DMS53 treated with DMSO at 0.1 percent for 48 hours (cell line): ENCODE measurements at regions not wholly inside any gene's neighbourhood (a gene's known extent, or its start where the extent isn't known, plus 50 kb on each side); places are given as distances from the start of the nearest gene placed in this dataset.
"Not testable (repeated sequence)": the region's sequence is repeated elsewhere in the genome, so short reads cannot be mapped to it uniquely, and the experiment has no call there.

Source experiments
- DNase-seq: peaks from one replicate; lab custom pipeline; 2025; ENCODE audit not compliant: unreplicated experiment; lab: John Stamatoyannopoulos, UW

- no peak for DNase-seq
Measured at GRCh38 chr2:239866778-239867177, 158.4 kb downstream of the NDUFA10 start.

- no peak for DNase-seq
Measured at GRCh38 chr2:239866350-239866749, 158.8 kb downstream of the NDUFA10 start.

GRCh38 chr2:239865856-239866255, 159.3 kb downstream of the NDUFA10 start:
- not testable (repeated sequence) for DNase-seq

- no peak for DNase-seq
Measured at GRCh38 chr2:239865059-239865639, 160.0 kb downstream of the NDUFA10 start.

- DNase-seq: no peak
Measured at GRCh38 chr2:239864247-239865058, 160.7 kb downstream of the NDUFA10 start.

- no peak for DNase-seq
Measured at GRCh38 chr2:239862613-239863012, 162.5 kb downstream of the NDUFA10 start.

- no peak for DNase-seq
Measured at GRCh38 chr2:239858179-239858578, 167.0 kb downstream of the NDUFA10 start.

- DNase-seq: no peak
Measured at GRCh38 chr2:239857591-239857990, 167.6 kb downstream of the NDUFA10 start.

GRCh38 chr2:239856620-239857285, 168.4 kb downstream of the NDUFA10 start:
- no peak for DNase-seq

GRCh38 chr2:239855863-239856587, 169.1 kb downstream of the NDUFA10 start:
- DNase-seq: no peak

GRCh38 chr2:239854596-239854995, 170.5 kb downstream of the NDUFA10 start:
- DNase-seq: no peak

- no peak for DNase-seq
Measured at GRCh38 chr2:239853706-239854327, 171.3 kb downstream of the NDUFA10 start.

GRCh38 chr2:239853121-239853520, 172.0 kb downstream of the NDUFA10 start:
- DNase-seq: no peak

GRCh38 chr2:239852272-239852671, 172.9 kb downstream of the NDUFA10 start:
- DNase-seq: no peak

- no peak for DNase-seq
Measured at GRCh38 chr2:239846789-239847676, 178.1 kb downstream of the NDUFA10 start.

GRCh38 chr2:239845968-239846367, 179.2 kb downstream of the NDUFA10 start:
- no peak for DNase-seq

- DNase-seq: no peak
Measured at GRCh38 chr2:239839306-239839705, 185.8 kb downstream of the NDUFA10 start.

- no peak for DNase-seq
Measured at GRCh38 chr2:239836021-239836765, 188.9 kb downstream of the NDUFA10 start.

GRCh38 chr2:239835056-239835455, 190.1 kb downstream of the NDUFA10 start:
- no peak for DNase-seq
